Medulla oblongata (tissue), 1 donor: ENCODE measurements at regions not wholly inside any gene's neighbourhood (a gene's known extent, or its start where the extent isn't known, plus 50 kb on each side); places are given as distances from the start of the nearest gene placed in this dataset.
A peak's percentile ranks its signal among the peaks of the same experiment; 100 is the strongest.

Experiments
- DNase-seq: peaks from one replicate; pipeline ENCODE4 v3.0.0-alpha.2; 2015; ENCODE audit errors: extremely low spot score

DNA sequence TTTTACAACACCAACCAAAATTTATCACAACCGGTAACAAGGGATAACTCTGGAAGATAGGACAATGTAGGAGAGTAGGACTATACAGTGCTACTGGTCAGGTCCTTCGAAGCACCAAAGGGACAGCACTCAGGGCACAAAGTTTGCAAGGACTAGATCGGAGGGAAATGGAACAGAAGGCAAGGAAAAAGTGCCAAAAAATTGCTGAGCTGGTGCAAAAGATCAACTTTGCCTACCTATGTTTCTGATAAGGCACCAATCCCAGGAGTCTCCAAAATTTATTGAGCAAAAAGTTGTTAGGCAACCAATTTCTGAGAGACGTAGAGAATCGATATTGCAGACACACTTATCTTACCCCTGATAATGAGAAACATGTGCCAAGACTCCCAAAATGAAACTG is 160.0 kb upstream of the PLEKHA5 start:
- DNase-seq = no peak

DNA sequence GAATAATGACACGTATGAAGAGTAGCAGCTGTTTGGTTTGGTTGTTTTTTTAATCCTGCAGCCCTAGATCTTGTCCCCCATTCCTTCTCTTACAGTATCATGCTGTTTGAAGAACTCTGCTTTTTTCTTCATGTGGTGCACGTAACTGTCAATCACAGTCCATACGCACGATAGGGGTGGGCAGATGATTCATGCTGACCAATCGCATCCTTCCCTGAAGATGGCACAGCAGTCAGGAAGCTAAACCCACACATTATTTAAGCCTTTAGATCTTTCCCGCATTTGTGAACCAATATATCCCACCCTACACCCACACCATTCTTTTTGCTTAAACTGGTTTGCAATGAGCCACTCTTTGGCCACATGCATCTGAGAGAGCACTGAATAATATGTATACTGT is 158.9 kb upstream of the PLEKHA5 start:
- DNase-seq = no peak

DNA sequence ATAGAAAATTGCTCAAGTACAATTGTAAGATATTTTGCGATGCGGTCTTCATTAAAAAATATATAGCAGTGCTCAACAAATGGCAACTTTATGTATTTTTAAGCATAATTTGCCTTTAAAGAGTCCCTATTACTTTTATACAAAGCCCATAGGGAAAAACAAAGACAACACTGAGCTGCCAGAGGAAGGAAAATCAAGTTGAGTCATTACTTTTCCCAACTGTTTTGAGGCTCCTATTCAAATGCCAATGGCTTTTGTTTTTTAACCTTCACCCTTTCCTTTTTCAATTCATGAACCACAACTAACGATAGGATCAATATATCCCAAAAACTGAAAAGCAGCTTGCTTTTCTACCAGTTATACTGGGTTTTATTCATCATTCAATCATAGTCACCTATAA is 157.6 kb upstream of the PLEKHA5 start:
- DNase-seq = no peak

DNA sequence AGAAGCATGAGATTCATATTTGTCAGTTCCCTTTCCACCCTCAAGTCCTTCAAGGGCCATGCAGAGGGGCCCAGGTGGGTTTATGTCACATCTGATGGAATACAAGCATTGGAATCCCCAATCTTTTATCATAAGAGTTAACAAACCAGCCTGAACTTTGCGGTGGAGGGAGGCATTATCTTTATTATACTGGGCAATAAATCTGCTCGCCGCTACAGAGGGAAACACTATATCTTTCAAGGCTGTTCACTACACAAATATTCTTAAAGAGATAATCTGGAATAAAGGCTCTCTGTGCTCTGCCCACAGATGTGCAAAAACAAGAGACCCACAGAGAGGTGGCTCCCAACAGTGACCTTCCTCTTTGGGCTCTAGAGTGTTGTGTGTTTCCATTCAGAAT is 153.6 kb upstream of the PLEKHA5 start:
- no peak for DNase-seq

DNA sequence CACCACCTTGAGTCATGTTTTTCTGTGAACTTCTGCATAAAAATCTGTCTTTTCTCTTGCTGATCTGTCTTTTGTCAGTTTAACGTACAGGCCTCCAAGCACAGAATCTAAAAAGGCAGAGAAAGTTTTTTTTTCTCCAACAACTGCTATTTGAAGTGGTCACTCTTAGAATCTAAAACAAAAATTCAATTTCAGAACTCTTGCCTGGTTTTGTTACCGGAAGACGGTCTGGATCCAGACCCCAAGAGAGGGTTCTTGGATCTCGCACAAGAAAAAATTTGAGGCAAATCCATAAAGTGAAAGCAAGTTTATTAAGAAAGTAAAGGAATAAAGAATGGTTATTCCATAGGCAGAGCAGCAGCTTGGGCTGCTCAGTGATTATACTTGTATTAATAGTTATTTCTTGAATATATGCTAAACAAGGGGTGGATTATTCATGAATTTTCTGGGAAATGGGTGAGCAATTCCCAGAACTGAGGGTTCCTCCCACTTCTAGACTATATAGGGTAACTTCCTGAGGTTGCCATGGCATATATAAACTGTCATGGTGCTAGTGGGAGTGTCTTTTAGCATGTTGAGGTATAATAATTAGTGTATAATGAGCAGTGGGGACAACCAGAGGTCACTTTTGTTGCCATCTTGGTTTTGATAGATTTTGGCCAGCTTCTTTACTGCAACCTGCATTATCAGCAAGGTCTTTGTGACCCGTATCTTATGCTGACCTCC is 150.0 kb upstream of the PLEKHA5 start:
- DNase-seq = no peak

DNA sequence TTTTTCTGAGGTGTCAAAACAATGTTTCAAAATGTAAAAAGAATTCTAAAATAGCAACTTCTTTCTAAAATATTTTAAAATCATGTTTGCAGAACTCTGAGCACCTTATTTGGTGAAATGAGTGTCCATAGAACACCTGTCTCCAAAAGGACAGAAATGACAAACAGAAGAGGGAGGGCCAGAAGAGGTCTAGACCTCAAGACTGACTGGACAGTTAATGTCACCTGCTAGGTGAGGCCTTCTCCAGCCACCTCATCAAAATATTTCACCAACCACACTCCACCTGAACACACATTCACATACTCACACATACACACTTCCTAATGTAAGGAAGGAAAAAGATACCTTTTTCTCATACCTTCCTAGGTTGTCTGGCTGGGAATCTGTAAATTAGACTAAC is 147.8 kb upstream of the PLEKHA5 start:
- DNase-seq = no peak

DNA sequence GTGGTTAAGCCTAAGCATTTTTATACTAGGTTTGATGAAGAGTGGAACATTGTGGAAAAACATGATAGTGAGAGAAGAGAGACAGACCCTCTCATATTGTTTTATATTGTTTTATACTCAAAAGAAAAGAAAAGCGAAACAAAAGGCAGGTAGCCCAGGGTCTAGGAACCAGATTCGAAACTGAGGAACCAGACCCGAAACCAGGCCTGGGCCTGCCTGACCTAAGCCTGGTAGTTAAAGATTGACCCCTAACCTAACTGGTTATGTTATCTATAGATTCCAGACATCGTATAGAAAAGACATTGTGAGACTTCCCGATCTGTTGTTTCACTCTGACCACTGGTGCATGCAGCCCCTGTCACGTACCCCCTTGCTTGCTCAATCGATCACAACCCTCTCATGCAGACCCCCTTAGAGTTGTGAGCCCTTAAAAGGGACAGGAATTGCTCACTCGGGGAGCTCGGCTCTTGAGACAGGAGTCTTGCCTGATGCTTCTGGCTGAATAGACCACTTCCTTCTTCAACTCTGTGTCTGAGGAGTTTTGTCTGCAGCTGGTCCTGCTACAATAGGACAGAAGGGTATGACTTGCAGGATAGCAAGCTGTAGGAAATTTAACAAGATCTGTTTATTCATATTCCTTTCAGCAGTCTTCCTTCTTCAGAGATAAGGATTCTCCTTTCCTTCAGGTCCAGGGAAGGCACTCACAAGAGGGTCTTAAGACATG is 147.1 kb upstream of the PLEKHA5 start:
- no peak for DNase-seq

DNA sequence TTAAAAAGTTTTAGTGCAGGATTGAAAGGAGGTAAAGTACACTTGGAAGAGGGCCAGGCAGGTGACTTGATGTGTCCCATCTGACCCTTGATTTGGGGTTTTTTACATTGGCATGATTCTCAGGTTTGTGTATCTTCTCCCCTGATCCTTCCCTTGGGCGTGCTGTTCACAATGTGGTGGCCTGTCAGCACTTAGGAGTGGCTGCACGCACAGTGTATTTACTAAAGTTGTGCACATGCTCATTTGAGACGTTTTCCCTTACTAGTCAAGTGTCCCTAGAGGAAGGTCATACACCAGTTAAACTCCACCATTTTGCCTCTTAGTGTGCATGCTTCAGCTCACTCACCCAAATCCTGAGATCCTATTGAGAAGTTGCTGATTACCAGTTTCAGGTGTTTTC is 145.7 kb upstream of the PLEKHA5 start:
- no peak for DNase-seq

DNA sequence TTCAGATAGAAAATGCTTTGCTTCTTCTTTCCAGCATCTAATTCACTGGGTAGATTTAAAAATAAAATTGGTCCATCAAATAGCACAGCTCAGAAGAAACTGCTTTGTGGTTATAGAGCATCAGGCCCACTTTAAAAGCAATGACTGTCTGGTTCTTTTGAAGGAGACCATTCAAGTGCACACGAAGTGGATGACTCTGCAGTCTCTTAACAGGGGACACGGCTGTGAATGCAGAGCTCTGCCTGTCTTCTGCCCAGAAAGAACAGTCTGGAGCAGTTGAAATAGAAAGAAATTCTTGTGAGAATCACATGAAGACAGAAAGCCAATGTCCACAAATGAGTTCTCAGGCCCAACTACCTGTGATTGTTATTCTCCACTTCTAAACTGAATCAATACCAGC is 138.7 kb upstream of the PLEKHA5 start:
- DNase-seq = peak; percentile 57

DNA sequence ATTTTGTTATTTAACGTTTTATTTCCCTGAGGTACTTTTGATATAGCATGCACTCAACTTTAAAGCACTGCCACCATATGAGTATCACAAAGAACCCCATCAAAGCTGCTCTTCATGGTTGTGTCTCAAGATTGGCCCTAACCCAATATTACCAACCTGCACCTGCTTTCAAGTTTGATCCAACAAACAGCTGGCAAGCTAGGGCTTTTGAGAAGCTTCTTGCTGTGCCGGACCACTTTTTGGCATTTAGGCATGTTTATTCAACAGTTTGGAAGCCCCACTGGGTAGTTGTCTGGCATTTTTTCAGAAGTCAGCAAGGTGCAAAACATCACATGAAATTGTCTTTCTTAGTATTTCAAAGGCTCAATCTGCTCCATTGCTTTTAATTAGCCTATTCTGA is 137.2 kb upstream of the PLEKHA5 start:
- no peak for DNase-seq

DNA sequence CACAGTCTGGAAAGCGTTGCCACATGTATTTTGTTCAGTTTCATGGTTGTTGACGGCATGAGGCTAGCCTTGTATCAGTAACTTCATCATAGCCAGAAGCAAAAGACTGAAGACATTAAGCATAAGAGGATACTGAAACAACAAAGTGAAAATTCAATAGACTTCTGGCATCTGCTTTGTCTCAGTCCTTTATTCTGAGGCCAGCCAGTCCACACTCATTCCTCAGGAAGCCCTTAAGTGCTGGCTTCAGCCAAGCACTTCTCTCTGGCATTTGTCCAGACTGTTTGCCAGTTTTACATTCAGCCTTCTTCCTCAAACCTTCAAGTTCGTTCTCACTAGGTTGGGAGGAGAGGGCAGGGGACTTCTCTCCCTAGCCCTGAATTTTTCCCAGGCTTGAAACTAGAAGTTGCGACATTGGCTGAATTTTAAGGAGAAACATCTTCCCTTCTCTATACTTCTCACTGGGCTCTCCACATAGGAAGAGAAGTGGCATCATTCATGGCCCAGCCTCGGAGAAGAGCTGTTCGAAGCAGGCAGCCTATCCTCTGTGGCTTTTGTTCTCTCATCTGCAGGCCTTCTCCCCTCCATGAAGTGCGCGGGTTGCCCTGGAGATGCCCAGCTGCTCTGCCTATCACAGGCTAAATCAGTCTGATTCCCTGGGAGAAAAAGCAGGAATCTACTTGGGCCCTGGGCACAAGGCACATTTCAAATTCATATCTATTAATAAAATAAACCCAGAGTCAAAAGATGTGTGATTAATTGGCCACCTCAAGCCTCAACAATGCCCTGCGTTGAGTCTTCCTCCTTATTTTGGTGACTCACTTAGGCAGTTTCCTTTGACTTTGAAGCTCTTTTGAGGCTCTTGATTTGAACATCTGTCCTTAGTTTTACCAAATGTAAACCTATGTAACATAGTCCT is 130.9 kb upstream of the PLEKHA5 start:
- DNase-seq = peak; percentile 14

DNA sequence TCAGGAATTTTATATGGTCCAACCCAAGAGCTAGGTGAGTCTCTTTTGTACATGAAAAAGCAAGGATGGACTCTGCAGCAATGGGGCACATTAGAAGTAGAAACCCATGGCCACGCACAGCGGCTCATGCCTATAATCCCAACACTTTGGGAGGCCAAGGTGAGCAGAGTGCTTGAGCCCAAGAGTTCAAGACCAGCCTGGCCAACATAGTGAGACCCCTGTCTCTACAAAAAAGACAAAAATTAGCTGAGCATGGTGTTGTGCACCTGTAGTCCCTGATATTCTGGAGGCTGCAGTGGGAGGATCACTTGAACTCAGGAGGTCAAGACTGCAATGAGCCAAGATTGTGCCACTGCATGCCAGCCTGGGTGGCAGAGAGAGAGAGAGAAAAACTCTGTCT is 128.7 kb upstream of the PLEKHA5 start:
- no peak for DNase-seq

DNA sequence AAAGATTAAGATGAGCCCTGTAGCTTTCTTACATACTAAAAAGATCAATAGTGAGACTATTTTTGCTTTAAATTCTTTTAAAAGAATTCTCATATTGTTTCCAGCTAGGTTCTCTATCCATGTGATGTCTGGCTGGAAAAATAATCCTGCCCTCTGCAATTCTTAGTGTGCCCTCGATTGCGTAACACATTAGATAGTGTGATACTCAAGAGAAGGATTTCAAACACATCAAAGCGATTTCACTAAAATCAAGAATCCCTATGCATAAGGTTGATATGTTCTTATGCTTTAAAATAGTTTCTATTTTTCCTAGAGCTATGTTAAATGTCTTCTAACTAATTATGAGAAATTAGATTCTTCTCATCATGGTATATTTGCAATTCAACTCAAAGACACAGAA is 127.3 kb upstream of the PLEKHA5 start:
- DNase-seq = no peak

DNA sequence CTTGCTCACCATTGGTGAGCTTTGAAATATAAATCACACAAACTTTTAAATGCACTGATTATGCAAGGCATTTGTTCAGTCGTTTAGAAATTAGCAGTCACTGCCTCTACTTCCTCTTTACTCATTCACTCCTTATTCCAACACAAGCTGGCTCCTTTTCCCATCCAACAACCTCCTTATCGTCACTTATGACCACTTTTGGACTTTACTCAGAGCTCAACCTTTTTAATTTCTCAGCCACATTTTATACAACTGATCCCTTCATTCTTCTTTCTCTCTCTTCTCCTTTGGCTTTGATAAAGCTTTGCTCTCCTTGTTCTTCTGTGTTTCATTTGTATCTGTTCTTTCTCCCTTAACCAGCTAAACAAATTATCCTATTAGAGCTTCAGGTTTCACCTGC is 126.4 kb upstream of the PLEKHA5 start:
- no peak for DNase-seq

DNA sequence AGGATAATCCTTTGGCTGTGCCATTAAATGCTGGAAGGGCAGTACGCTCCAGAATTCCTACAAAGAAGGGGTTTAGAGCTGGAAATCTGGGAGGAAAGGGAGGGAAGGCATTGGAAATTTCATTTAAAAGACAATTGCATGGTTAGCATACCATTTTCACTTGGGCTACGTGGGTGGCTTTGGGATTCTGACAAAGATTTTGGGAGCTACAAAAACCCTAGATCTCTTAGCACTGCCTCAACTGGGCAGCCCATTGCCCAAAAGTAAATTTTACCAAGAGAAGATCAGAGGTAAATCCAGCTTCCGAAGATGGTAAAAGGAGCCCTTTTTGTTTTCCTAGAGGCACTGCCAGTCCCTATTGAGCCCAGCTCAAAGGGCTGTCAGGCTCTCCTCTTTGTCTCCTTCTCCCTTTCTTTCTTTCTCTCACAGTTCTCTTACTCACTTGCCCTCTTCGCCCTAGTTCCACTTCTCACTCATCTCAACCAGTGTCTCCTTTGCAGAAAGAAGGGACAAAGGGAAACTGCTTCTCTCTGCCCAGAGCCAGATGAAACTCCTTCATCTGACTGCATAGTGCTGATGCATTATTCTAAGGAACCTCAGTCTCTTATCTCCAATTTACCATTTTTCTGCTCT is 125.4 kb upstream of the PLEKHA5 start:
- peak; percentile 32 for DNase-seq

DNA sequence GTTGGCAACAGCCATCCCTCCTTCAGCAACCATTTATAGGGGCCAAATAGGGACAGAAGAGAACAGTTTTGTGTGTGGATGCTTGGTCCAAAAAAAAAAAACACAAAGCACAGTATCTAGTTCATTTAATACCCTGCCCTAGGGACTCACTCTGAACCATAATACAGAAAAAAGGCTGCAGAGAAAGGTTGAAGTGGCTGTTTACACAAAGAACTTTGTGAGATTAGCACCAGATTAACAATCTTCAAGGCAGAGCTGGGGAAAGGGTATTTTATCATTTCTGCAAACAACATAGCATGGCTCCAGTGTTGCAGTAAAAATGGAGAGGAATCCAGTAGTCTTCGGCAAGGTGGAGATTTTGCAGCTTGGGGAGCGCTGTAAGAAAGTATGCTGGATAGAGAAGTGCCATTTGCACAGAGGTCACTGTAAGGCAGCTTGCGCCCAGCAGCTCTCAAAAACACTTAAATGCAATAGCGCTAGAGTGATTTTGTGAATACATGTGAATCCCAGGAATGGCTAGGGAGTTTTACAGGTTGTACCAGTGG is 124.2 kb upstream of the PLEKHA5 start:
- no peak for DNase-seq

DNA sequence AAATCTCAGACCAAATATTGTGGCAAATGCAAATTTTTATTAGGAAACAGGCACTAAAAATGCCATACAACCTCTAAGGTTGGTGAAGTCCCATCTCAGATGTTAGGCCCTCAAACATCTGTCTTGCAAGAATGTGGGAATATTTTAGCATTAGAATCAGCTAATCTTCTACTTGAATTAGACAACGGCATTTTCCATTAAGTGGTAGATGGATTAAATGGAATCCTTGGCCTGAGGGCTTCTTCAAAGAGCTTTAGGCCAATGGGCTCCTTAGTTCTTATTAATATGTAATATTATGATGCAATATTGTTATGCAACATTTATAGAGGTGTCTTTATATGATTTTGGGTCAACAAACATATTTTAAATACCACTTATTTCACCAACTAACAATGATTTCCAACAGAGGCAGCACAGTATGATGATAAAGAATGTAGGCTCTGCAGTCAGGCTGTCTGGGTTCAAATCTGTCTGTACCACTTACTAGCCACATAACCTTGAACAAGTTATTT is 122.9 kb upstream of the PLEKHA5 start:
- DNase-seq = no peak

DNA sequence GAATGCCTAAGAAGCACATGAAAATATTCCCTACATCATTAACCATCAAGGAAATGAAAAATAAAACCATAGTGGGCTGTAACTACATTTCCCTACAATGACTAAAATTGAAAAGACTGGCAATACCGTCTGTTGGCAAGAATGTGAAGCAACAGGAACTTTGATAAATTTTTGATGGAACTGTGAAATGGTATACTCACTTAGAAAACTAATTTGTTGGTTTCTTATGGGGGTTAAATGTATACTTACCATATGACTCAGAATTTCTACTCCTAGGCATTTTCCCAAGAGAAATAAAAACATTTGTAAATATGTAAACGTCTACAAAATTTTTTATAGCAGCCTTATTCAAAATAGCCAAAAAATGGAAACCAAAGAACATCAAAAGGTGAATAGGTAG is 121.4 kb upstream of the PLEKHA5 start:
- DNase-seq = no peak

DNA sequence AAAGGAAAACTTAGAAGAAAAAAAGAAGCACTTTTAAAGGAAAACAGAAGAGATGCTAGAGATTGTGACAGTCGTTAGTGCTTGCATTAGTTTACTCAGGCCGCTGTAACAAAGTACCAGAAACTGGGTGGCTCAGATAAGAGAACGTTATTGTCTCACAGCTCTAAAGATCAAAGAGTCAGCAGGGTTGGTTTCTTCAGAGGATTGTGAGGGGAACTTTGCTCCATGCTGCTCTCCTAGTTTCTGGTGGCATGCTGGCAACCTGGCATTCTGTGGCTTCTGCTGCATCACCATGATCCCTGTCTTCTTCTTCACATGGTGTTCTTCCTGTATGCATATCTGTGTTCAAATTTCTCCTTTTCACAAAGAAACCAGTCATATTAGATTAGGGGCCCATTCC is 119.4 kb upstream of the PLEKHA5 start:
- DNase-seq = no peak

DNA sequence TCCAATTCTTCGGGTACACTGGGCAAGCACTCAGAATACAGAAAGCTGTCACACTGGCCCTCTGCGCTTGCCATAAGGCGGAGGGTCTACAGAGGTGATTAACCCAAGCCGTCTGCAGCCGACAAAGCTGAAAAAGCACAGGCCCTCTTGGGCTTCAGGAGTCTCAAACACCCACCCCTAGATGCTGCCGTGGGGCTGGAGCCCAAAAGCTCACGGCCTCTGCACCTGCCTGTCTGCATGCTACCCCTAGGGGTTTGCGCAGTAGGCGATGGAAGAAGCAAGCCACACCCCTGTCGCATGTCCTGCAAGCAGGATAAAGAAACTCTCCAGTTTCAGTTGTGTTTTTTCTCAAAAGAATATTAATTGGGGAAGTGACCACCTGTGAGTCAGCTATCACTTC is 118.8 kb upstream of the PLEKHA5 start:
- DNase-seq = no peak

DNA sequence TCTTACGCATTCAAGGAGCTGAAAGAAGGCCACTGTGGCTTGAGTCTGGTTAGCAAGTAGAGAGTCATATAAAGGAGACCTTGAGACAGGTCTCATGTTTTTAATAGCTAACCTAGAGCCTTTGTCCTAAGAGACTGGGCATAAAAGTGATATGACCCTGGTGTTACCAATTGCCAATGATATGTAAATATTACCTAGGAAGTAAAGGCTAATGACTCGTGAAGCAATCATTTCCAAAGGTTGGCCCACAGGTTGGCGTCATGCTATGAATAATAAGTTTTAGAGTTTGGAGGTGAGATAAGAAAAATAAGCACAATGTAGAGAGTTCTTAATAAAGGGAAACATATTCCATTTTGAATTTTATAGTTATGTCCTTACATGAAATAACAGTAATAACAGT is 116.6 kb upstream of the PLEKHA5 start:
- no peak for DNase-seq

DNA sequence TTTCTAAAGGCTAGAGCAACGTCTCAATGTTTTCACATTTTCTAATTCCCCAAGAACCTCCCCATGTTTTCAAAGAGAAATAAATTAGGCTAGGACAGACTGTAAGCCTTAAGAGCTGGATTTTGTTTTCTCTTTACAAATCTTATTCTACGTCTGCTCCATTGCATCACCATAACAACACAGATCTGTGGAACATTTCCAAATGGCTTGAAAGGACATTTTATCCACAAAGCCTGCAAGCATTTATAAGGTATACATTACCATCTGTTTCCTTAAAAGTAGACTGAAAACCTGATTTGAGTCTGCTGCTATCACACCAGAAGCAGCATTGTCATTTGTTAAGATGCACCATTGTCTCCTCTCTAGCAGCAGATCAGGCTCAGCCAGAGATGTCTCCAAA is 115.3 kb upstream of the PLEKHA5 start:
- no peak for DNase-seq
